Osteocyte (in vitro differentiated cells): ENCODE measurements at regions not wholly inside any gene's neighbourhood (a gene's known extent, or its start where the extent isn't known, plus 50 kb on each side); places are given as distances from the start of the nearest gene placed in this dataset.

ENCODE experiments used
- DNase-seq: peaks from one replicate; pipeline ENCODE4 v3.0.0; 2021; ENCODE audit warnings: mixed read lengths; ENCODE audit not compliant: unreplicated experiment; ENCODE audit errors: extremely low spot score
- H3K27ac Mint-ChIP-seq: one replicate; pipeline ENCODE4 v1.8.0; 2021; ENCODE audit warnings: mild to moderate bottlenecking, mixed read lengths; ENCODE audit not compliant: unreplicated experiment
- H3K27me3 Mint-ChIP-seq: one replicate; pipeline ENCODE4 v1.8.0; 2021; ENCODE audit warnings: mixed read lengths; ENCODE audit not compliant: unreplicated experiment
- H3K36me3 Mint-ChIP-seq: one replicate; pipeline ENCODE4 v1.8.0; 2021; ENCODE audit warnings: mixed read lengths; ENCODE audit not compliant: unreplicated experiment
- H3K4me1 Mint-ChIP-seq: one replicate; pipeline ENCODE4 v1.8.0; 2021; ENCODE audit warnings: mixed read lengths; ENCODE audit not compliant: unreplicated experiment
- H3K4me3 Mint-ChIP-seq: one replicate; pipeline ENCODE4 v1.8.0; 2021; ENCODE audit warnings: mild to moderate bottlenecking, moderate library complexity, mixed read lengths; ENCODE audit not compliant: unreplicated experiment
- H3K9me3 Mint-ChIP-seq: one replicate; pipeline ENCODE4 v1.8.0; 2021; ENCODE audit warnings: mixed read lengths; ENCODE audit not compliant: unreplicated experiment
- TF ChIP-seq, protein P1 (sequence below): fragments of 200-600 bp; sonication (generic); IDR thresholded peaks from 2 replicates; pipeline ENCODE4 v1.5.0; 2021; ENCODE audit warnings: antibody characterized with exemption, mild to moderate bottlenecking, moderate library complexity

DNA sequence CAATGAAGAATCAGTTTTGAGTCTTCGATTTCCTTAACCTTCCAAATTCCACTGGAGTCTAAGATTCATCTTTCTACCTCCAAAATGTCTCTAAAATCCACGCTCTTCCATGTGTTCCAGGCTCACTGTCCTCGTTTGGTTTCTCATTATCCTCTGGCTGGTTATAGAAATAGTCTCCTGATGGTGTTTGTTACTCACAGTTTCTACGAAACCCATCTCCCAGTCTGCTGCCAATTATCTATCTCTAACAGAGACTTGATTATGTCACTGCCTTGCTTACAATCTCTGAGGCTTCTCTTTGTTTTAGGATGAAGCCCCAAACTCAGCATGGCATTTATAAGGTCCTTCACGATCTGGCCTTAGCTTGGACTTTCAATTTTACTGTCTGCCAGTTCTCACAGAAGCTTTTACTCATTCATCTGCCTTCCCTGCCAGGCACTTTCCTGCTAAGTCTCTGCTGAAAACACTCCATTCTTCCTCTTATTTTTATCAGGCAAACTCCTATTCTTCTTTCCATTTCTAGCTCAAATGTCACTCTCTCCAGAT is 339.6 kb upstream of the SGCD start:
- TF ChIP-seq, protein P1, sequence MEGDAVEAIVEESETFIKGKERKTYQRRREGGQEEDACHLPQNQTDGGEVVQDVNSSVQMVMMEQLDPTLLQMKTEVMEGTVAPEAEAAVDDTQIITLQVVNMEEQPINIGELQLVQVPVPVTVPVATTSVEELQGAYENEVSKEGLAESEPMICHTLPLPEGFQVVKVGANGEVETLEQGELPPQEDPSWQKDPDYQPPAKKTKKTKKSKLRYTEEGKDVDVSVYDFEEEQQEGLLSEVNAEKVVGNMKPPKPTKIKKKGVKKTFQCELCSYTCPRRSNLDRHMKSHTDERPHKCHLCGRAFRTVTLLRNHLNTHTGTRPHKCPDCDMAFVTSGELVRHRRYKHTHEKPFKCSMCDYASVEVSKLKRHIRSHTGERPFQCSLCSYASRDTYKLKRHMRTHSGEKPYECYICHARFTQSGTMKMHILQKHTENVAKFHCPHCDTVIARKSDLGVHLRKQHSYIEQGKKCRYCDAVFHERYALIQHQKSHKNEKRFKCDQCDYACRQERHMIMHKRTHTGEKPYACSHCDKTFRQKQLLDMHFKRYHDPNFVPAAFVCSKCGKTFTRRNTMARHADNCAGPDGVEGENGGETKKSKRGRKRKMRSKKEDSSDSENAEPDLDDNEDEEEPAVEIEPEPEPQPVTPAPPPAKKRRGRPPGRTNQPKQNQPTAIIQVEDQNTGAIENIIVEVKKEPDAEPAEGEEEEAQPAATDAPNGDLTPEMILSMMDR: no peak
- H3K4me3 Mint-ChIP-seq: no peak overlapping the region
- no peaks in the 10 kb centered on the region for H3K36me3 Mint-ChIP-seq
- no peak for DNase-seq
- no peaks in the 10 kb centered on the region for H3K9me3 Mint-ChIP-seq
- H3K4me1 Mint-ChIP-seq: no peaks in the 10 kb centered on the region
- no peaks in the 10 kb centered on the region for H3K27me3 Mint-ChIP-seq
- H3K27ac Mint-ChIP-seq: no peak overlapping the region

DNA sequence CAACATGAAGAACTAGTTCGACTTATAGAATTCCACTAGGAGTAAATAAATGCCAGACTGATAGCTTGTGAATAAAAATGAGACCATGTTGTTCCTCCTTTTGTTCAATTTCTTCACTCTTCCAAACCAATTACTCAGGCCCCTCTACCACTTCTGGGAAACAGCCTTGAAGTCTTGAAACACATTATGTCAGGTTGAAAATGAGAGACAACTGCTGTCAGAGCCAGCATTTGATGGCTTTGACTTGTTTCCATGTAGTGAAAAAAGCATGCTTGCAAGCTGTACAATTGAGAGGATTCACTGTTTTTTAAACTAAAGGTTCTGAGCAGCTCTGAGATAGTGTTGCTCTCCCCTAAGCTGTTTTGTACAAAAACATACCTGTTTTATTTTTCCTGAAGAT is 337.1 kb upstream of the SGCD start:
- H3K27ac Mint-ChIP-seq: no peak overlapping the region

DNA sequence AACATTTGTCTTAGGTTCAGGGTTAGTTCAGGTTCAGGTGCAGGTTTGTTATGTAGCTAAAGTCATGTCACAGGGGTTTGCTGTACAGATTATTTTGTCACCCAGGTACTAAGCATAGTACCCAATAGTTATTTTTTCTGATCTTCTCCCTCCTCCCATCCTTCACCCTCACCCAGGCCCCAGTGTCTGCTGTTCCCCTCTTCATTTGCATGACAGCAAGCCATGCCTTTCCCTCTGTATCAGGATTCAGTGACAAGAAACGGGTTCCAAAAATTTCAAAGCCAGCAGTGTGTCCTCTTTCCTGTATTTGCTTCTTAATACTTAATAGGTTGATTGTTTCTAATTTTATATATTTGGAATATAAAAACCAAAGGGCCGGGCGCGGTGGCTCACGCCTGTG is 330.8 kb upstream of the SGCD start:
- DNase-seq: no peak
- Mint-ChIP-seq H3K4me3 (no peak overlapping the region), H3K27me3 (no peaks in the 10 kb centered on the region), H3K36me3 (no peaks in the 10 kb centered on the region), H3K27ac (no peak overlapping the region), H3K9me3 (no peaks in the 10 kb centered on the region), H3K4me1 (no peaks in the 10 kb centered on the region)
- TF ChIP-seq, protein P1: no peak

More for the DNA sequence above, 337.1 kb upstream of the SGCD start:
- Mint-ChIP-seq H3K9me3 (no peaks in the 10 kb centered on the region), H3K4me3 (no peak overlapping the region), H3K27me3 (no peaks in the 10 kb centered on the region), H3K36me3 (no peaks in the 10 kb centered on the region), H3K4me1 (no peaks in the 10 kb centered on the region)
- no peak for DNase-seq
- TF ChIP-seq, protein P1: no peak

- H3K4me3 Mint-ChIP-seq: no peak overlapping the region
- TF ChIP-seq, protein P1: no peak
- no peak overlapping the region for H3K27ac Mint-ChIP-seq
- H3K36me3 Mint-ChIP-seq: no peaks in the 10 kb centered on the region
- no peaks in the 10 kb centered on the region for H3K27me3 Mint-ChIP-seq
- no peaks in the 10 kb centered on the region for H3K4me1 Mint-ChIP-seq
- no peaks in the 10 kb centered on the region for H3K9me3 Mint-ChIP-seq
- DNase-seq: no peak
These were observed 328.7 kb upstream of the SGCD start for GRCh38 chr5:155998257-155998656.

DNA sequence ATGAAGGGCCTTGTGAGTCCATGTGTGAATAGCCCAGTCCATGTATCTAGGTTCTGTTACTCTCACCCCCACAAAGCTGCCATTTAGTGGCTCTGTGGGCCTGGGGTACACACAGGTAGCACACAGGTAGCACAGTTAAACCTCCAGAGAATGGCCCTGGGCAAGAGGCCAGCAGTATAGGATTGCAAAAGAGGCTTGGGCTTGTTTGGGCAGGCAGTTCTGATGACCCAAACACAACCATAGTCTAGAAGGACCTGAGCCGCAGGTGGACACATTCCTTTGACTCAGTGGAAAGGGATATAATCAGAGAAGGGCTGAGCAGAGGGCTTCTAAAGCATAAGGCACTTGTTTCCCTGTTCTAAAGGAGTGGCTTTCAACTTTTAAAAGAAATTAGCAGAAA is 326.8 kb upstream of the SGCD start:
- no peaks in the 10 kb centered on the region for H3K27me3 Mint-ChIP-seq
- TF ChIP-seq, protein P1: no peak
- H3K9me3 Mint-ChIP-seq: no peaks in the 10 kb centered on the region

More for the DNA sequence above, 326.8 kb upstream of the SGCD start:
- H3K36me3 Mint-ChIP-seq: no peaks in the 10 kb centered on the region
- H3K4me3 Mint-ChIP-seq: no peak overlapping the region
- DNase-seq: no peak
- no peaks in the 10 kb centered on the region for H3K4me1 Mint-ChIP-seq
- no peak overlapping the region for H3K27ac Mint-ChIP-seq
